IMR-90 (cell line): ENCODE measurements at regions not wholly inside any gene's neighbourhood (a gene's known extent, or its start where the extent isn't known, plus 50 kb on each side); places are given as distances from the start of the nearest gene placed in this dataset.

ENCODE experiments used
- ATAC-seq: fragments of 200-7000 bp; cut with Tn5 transposase; 2 replicates; pipeline ENCODE4 v1.9.1; 2020; ENCODE audit warnings: low read depth, mild to moderate bottlenecking, moderate library complexity
- BruUV-seq: library from RNA; stranded (reverse); fragments of 400-500 nt; replicated peaks from 2 replicates; lab custom pipeline; 2021; lab: Mats Ljungman, UMichigan
- CTCF ChIA-PET: fragments of 300-600 bp; formaldehyde crosslinking; extraction: SDS; loops from one replicate; lab custom pipeline; 2021; ENCODE audit warnings: antibody characterized with exemption; lab: Yijun Ruan, JAX
- POLR2A ChIA-PET: fragments of 300-600 bp; sonication (Branson Sonifier 250); formaldehyde crosslinking; loops from one replicate; lab custom pipeline; 2022; ENCODE audit warnings: antibody characterized with exemption; ENCODE audit not compliant: unreplicated experiment; lab: Charles Lee
- DNase-seq: peaks from one replicate; pipeline ENCODE4 v3.0.0; 2013
- H2AFZ ChIP-seq: replicated peaks from 2 replicates; pipeline ENCODE3; 2013; ENCODE audit warnings: low read length, mild to moderate bottlenecking; ENCODE audit not compliant: poor library complexity
- H2AK5ac ChIP-seq: 2 replicates; pipeline ENCODE4 v1.6.1; 2013; ENCODE audit warnings: low read depth, low read length, inconsistent platforms
- H2AK9ac ChIP-seq: replicated peaks from 2 replicates; pipeline ENCODE3; 2013; ENCODE audit warnings: mild to moderate bottlenecking, low read depth, low read length, moderate library complexity; ENCODE audit not compliant: poor library complexity
- H2BK120ac ChIP-seq: 2 replicates; pipeline ENCODE4 v1.6.1; 2013; ENCODE audit warnings: low read depth, low read length, inconsistent platforms
- H2BK15ac ChIP-seq: 3 replicates; pipeline ENCODE4 v1.6.1; 2013; ENCODE audit warnings: low read depth, low read length, inconsistent platforms
- H2BK20ac ChIP-seq: 2 replicates; pipeline ENCODE4 v1.6.1; 2013; ENCODE audit warnings: low read depth, mild to moderate bottlenecking, inconsistent platforms, low read length, moderate library complexity
- H2BK5ac ChIP-seq: 2 replicates; pipeline ENCODE4 v1.6.1; 2013; ENCODE audit warnings: mild to moderate bottlenecking, low read depth, low read length, inconsistent platforms; ENCODE audit not compliant: poor library complexity, severe bottlenecking
- H3K14ac ChIP-seq: replicated peaks from 2 replicates; pipeline ENCODE4 v1.6.1; 2013; ENCODE audit warnings: low read depth, low read length, inconsistent platforms
- H3K18ac ChIP-seq: 2 replicates; pipeline ENCODE4 v1.6.1; 2013; ENCODE audit warnings: low read depth, low read length, control low read depth
- H3K23ac ChIP-seq: 2 replicates; pipeline ENCODE4 v1.6.1; 2013; ENCODE audit warnings: low read depth, low read length, inconsistent platforms
- H3K27ac ChIP-seq: 2 replicates; pipeline ENCODE4 v1.5.1; 2013; ENCODE audit warnings: mild to moderate bottlenecking, control low read depth, low read length; ENCODE audit not compliant: insufficient read depth
- H3K27me3 ChIP-seq: 2 replicates; pipeline ENCODE4 v1.6.1; 2013; ENCODE audit warnings: low read length; ENCODE audit not compliant: control insufficient read depth, insufficient read depth
- H3K36me3 ChIP-seq: 2 replicates; pipeline ENCODE4 v1.6.1; 2013; ENCODE audit warnings: low read length, mixed read lengths; ENCODE audit not compliant: control insufficient read depth, insufficient read depth
- H3K4ac ChIP-seq: 2 replicates; pipeline ENCODE4 v1.6.1; 2013; ENCODE audit warnings: low read depth, low read length, inconsistent platforms
- H3K4me1 ChIP-seq: 2 replicates; pipeline ENCODE4 v1.6.1; 2013; ENCODE audit warnings: low read length, mixed read lengths; ENCODE audit not compliant: control insufficient read depth, insufficient read depth
- H3K4me2 ChIP-seq: 2 replicates; pipeline ENCODE4 v1.6.1; 2013; ENCODE audit warnings: low read depth, mild to moderate bottlenecking, control low read depth, low read length, moderate library complexity
- H3K4me3 ChIP-seq: 2 replicates; pipeline ENCODE4 v1.5.1; 2013; ENCODE audit warnings: low read depth, mild to moderate bottlenecking, control low read depth, low read length, moderate library complexity; ENCODE audit not compliant: insufficient read depth
- H3K56ac ChIP-seq: 2 replicates; pipeline ENCODE4 v1.6.1; 2013; ENCODE audit warnings: low read length, inconsistent platforms; ENCODE audit not compliant: insufficient read depth; ENCODE audit errors: extremely low read depth
- H3K79me1 ChIP-seq, 2 experiments: 2 replicates each; pipeline ENCODE4 v1.6.1; 2013; ENCODE audit warnings: low read length in 2 of 2, inconsistent platforms in 1 of 2, low read depth in 1 of 2
- H3K9ac ChIP-seq: 2 replicates; pipeline ENCODE4 v1.6.1; 2013; ENCODE audit warnings: low read depth, low read length, control low read depth
- H3K9me1 ChIP-seq: 2 replicates; pipeline ENCODE4 v1.6.1; 2013; ENCODE audit warnings: low read length, inconsistent platforms; ENCODE audit not compliant: insufficient read depth
- H3K9me3 ChIP-seq: 2 replicates; pipeline ENCODE4 v1.6.1; 2013; ENCODE audit warnings: low read length; ENCODE audit not compliant: control insufficient read depth, insufficient read depth
- H4K20me1 ChIP-seq: 2 replicates; pipeline ENCODE4 v1.6.1; 2013; ENCODE audit warnings: low read length, inconsistent platforms; ENCODE audit not compliant: insufficient read depth
- H4K5ac ChIP-seq: 2 replicates; pipeline ENCODE4 v1.6.1; 2013; ENCODE audit warnings: mild to moderate bottlenecking, low read depth, low read length, control low read depth
- H4K8ac ChIP-seq, 2 experiments: 2 replicates each; pipeline ENCODE4 v1.6.1; 2013; ENCODE audit warnings: low read depth in 2 of 2, low read length in 2 of 2, control low read depth in 1 of 2, inconsistent platforms in 1 of 2
- H4K91ac ChIP-seq: 2 replicates; pipeline ENCODE4 v1.6.1; 2013; ENCODE audit warnings: low read depth, low read length, inconsistent platforms; ENCODE audit not compliant: insufficient read depth
- BHLHE40 ChIP-seq: fragments of 150-350 bp; IDR thresholded peaks from 2 replicates; pipeline ENCODE4 v1.6.1; 2016; ENCODE audit warnings: mild to moderate bottlenecking, low read depth, low read length
- CEBPB ChIP-seq: IDR thresholded peaks from 2 replicates; pipeline ENCODE4 v1.6.1; 2012; ENCODE audit warnings: low read depth, low read length, improper control_type of control experiment
- CHD1 ChIP-seq: IDR thresholded peaks from 2 replicates; pipeline ENCODE4 v1.6.1; 2012; ENCODE audit warnings: low read depth, low read length, improper control_type of control experiment
- CTCF ChIP-seq: conservative IDR thresholded peaks from 2 replicates; pipeline ENCODE4 v1.5.1; 2012; ENCODE audit warnings: mild to moderate bottlenecking, low read depth, low read length, improper control_type of control experiment
- ELK1 ChIP-seq: fragments of 150-350 bp; IDR thresholded peaks from 2 replicates; pipeline ENCODE4 v1.6.1; 2016; ENCODE audit warnings: low read depth, mild to moderate bottlenecking, low read length, moderate library complexity, borderline replicate concordance
- FOS ChIP-seq: fragments of 150-350 bp; IDR thresholded peaks from 2 replicates; pipeline ENCODE4 v1.6.1; 2016; ENCODE audit warnings: low read depth, low read length
- MAFK ChIP-seq: IDR thresholded peaks from 2 replicates; pipeline ENCODE4 v1.6.1; 2012; ENCODE audit warnings: low read depth, low read length, improper control_type of control experiment
- MAZ ChIP-seq: IDR thresholded peaks from 2 replicates; pipeline ENCODE4 v1.6.1; 2012; ENCODE audit warnings: low read depth, mild to moderate bottlenecking, low read length, improper control_type of control experiment, moderate library complexity, borderline replicate concordance
- MXI1 ChIP-seq: IDR thresholded peaks from 2 replicates; pipeline ENCODE4 v1.6.1; 2012; ENCODE audit warnings: low read depth, mild to moderate bottlenecking, low read length, moderate library complexity, borderline replicate concordance
- NFE2L2 ChIP-seq: fragments of 150-350 bp; IDR thresholded peaks from 2 replicates; pipeline ENCODE4 v1.6.1; 2016; ENCODE audit warnings: low read depth, mild to moderate bottlenecking, low read length
- POLR2A ChIP-seq: IDR thresholded peaks from 2 replicates; pipeline ENCODE4 v1.6.1; 2012; ENCODE audit warnings: mild to moderate bottlenecking, low read depth, low read length
- RAD21 ChIP-seq: IDR thresholded peaks from 2 replicates; pipeline ENCODE4 v1.6.1; 2012; ENCODE audit warnings: low read length, improper control_type of control experiment
- RCOR1 ChIP-seq: IDR thresholded peaks from 2 replicates; pipeline ENCODE4 v1.6.1; 2012; ENCODE audit warnings: mild to moderate bottlenecking, low read length, improper control_type of control experiment; ENCODE audit not compliant: insufficient replicate concordance
- RFX5 ChIP-seq: IDR thresholded peaks from 2 replicates; pipeline ENCODE4 v1.8.0; 2012; ENCODE audit warnings: low read depth, mild to moderate bottlenecking, low read length, moderate library complexity
- SMC3 ChIP-seq: fragments of 150-350 bp; IDR thresholded peaks from 2 replicates; pipeline ENCODE4 v1.6.1; 2016; ENCODE audit warnings: low read depth, mild to moderate bottlenecking, antibody characterized with exemption, low read length, moderate library complexity
- WGBS, 2 experiments: methylation state at CpG; one replicate each; pipeline versions ENCODE4 v1.1.5 to v1.1.7; 2013; ENCODE audit warnings: missing lambda C conversion rate in 2 of 2; ENCODE audit not compliant: insufficient read length in 1 of 2; ENCODE audit errors: extremely low coverage in 2 of 2; 5-methylcytosine and 5-hydroxymethylcytosine counted together
- dilution Hi-C: fragments of 300-500 bp; cut with HindIII; formaldehyde crosslinking; loops from one replicate; pipeline ENCODE4 v1.14.3; 2018; ENCODE audit warnings: low sequenced_read_pairs; ENCODE audit not compliant: unreplicated experiment
- in situ Hi-C: fragments of 300-500 bp; cut with MboI; formaldehyde crosslinking; loops from 3 replicates; pipeline ENCODE4 v1.14.3; 2019; ENCODE audit warnings: low sequenced_read_pairs, inconsistent platforms, mixed read lengths
- intact Hi-C: fragments of 100-400 bp; cut with micrococcal nuclease; formaldehyde crosslinking; loops from 2 replicates; pipeline ENCODE4 v1.10.0; 2022
- TF ChIP-seq, protein P1 (sequence below): fragments of 150-350 bp; IDR thresholded peaks from 2 replicates; pipeline ENCODE4 v1.6.1; 2017; ENCODE audit warnings: mild to moderate bottlenecking, antibody characterized with exemption, low read length, low read depth

DNA sequence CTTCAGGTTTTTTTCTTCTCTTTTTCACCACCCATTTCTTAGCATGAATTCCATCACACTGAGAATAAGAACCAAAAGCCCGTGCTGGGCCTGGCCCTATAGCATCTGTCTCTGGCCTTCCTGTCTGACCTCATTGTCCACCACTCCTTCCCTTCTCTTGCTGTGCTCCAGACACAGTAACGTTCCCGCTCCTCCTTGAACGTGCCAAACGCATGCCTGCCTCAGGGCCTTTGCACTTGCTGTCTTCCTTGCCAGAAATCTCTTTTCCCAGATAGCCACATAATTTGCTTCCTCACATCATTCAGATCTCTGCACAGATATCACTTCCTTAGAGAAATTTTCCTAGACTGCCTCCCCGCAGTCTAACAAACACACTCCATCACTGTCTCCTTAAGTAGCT lies 119.6 kb upstream of the CPSF6 start:
- H4K5ac ChIP-seq, result no peak overlapping the region
- H3K18ac ChIP-seq, result no peak overlapping the region
- ATAC-seq (no peak), DNase-seq (no peak)
- no peak overlapping the region for H3K4ac ChIP-seq
- H2AK9ac ChIP-seq, result no peak overlapping the region
- no peak overlapping the region for H2BK5ac ChIP-seq
- dilution Hi-C loops (no loop called here), intact Hi-C loops (no loop called here), in situ Hi-C loops (no loop called here)
- no peak overlapping the region for H3K4me2 ChIP-seq
- no TSS peak for BruUV-seq
- TF ChIP-seq MAZ (no peak), CEBPB (no peak), RFX5 (no peak), ELK1 (no peak), SMC3 (no peak), BHLHE40 (no peak), MAFK (no peak), RCOR1 (no peak), CHD1 (no peak), RAD21 (no peak), NFE2L2 (no peak), MXI1 (no peak), CTCF (no peak), POLR2A (no peak), FOS (no peak)
- TF ChIP-seq, protein P1, sequence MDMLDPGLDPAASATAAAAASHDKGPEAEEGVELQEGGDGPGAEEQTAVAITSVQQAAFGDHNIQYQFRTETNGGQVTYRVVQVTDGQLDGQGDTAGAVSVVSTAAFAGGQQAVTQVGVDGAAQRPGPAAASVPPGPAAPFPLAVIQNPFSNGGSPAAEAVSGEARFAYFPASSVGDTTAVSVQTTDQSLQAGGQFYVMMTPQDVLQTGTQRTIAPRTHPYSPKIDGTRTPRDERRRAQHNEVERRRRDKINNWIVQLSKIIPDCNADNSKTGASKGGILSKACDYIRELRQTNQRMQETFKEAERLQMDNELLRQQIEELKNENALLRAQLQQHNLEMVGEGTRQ, result no peak
- no peaks in the 10 kb centered on the region for H3K4me1 ChIP-seq
- H2AFZ ChIP-seq, result no peak overlapping the region
- ChIA-PET CTCF (interaction anchor here (0.6 kb wide), 1 partner anchor 132 kb away, joined by 3 read pairs; no protein-coding TSS in a partner anchor), POLR2A (no interaction called here)
- no peaks in the 10 kb centered on the region for H3K79me1 ChIP-seq
- H3K36me3 ChIP-seq, result no peaks in the 10 kb centered on the region
- no peak overlapping the region for H3K56ac ChIP-seq
- 83% methylated on average over 2 of the region's 6 CpGs; no CpG with 5 or more reads in 1 of the 2 experiments for WGBS, 2 experiments
- no peak overlapping the region for H3K23ac ChIP-seq
- H3K9me1 ChIP-seq, result no peaks in the 10 kb centered on the region; the same call in 1 of the 2 replicates
- no peak overlapping the region for H2AK5ac ChIP-seq
- H3K9me3 ChIP-seq, result no peaks in the 10 kb centered on the region
- no peak overlapping the region for H2BK120ac ChIP-seq
- no peaks in the 10 kb centered on the region for H4K20me1 ChIP-seq
- no peak overlapping the region for H2BK15ac ChIP-seq
- H3K9ac ChIP-seq, result no peak overlapping the region
- no peak overlapping the region for H4K91ac ChIP-seq
- H2BK20ac ChIP-seq, result no peak overlapping the region
- peaks cover 15% of the 10 kb centered on the region for H3K27me3 ChIP-seq
- H4K8ac ChIP-seq, result no peak overlapping the region
- no peak overlapping the region for H3K14ac ChIP-seq
- H3K4me3 ChIP-seq, result no peak overlapping the region
- H3K27ac ChIP-seq, result no peak overlapping the region
